Fibroblast of mammary gland (primary cell): ENCODE measurements at regions not wholly inside any gene's neighbourhood (a gene's known extent, or its start where the extent isn't known, plus 50 kb on each side); places are given as distances from the start of the nearest gene placed in this dataset.
A peak's percentile ranks its signal among the peaks of the same experiment; 100 is the strongest.
"Not testable (repeated sequence)": the region's sequence is repeated elsewhere in the genome, so short reads cannot be mapped to it uniquely, and the experiment has no call there.

Experiments used
- DNase-seq: peaks from one replicate; pipeline ENCODE4 v3.0.0-alpha.2; 2010; ENCODE audit warnings: low read depth
- H3K4me3 ChIP-seq: 2 replicates; pipeline ENCODE4 v1.5.1; 2011; ENCODE audit warnings: low read depth, mild to moderate bottlenecking, low read length, moderate library complexity; ENCODE audit not compliant: control insufficient read depth
- CTCF ChIP-seq: conservative IDR thresholded peaks from 2 replicates; pipeline ENCODE4 v1.5.1; 2011; ENCODE audit warnings: low read depth, low read length, inconsistent platforms; ENCODE audit not compliant: control insufficient read depth, insufficient read depth

GRCh38 chr7:13794581-13794980 lies 194.9 kb downstream of the ETV1 start:
- no peak for TF ChIP-seq CTCF
- H3K4me3 ChIP-seq = no peak overlapping the region
- DNase-seq = no peak

DNA sequence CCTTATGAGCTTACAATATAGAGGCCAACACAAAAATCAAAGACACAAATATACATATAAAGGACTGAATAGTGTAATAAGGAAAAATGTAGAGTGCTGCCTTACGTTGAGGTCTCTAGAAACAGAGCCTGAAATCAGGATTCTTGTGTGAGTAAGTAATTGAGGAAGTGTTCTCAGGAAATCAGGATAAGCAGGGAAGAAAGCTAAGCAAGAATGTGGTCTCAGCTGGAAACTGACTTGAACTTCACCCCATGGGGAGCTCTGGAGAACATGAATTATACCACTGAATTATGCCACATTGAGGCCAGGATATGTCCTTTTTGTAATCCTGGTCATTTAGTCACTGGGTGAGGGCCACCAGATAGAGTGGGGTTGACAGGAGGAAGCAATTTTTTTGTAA lies 191.9 kb downstream of the ETV1 start:
- no peak for TF ChIP-seq CTCF
- no peak for DNase-seq
- H3K4me3 ChIP-seq = no peak overlapping the region

GRCh38 chr7:13800694-13801448 lies 188.6 kb downstream of the ETV1 start:
- DNase-seq = peak; percentile 94
- H3K4me3 ChIP-seq = no peak overlapping the region
- no peak for TF ChIP-seq CTCF

- H3K4me3 ChIP-seq = no peak overlapping the region
- DNase-seq = no peak
- TF ChIP-seq CTCF = no peak
Measured at GRCh38 chr7:13801669-13802068, 187.8 kb downstream of the ETV1 start.

DNA sequence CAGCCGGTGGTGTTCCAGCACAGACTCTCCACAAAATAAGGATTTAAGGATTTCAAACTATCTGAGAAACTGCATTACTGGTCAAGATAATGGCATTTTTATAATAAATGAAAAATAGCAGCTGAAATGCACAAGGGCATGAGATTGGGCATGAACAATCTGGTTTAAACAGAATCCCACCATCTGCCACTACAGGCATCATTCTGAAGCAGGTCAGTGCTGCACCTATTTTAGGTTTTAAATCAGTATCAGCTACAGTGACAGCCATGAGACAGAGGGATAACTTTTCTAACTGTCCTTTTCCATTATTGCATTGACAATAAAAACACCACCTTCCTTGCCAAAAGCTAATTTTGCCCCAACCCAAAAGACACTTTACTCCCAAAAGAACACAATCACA lies 186.8 kb downstream of the ETV1 start:
- no peak for DNase-seq
- no peak for TF ChIP-seq CTCF
- H3K4me3 ChIP-seq = no peak overlapping the region

GRCh38 chr7:13803134-13803533 lies 186.3 kb downstream of the ETV1 start:
- no peak overlapping the region for H3K4me3 ChIP-seq
- no peak for DNase-seq
- no peak for TF ChIP-seq CTCF

- not testable (repeated sequence) for H3K4me3 ChIP-seq, DNase-seq
Measured at GRCh38 chr7:13806089-13806867, 183.2 kb downstream of the ETV1 start.

- DNase-seq, H3K4me3 ChIP-seq: not testable (repeated sequence)
Measured at GRCh38 chr7:13817230-13817629, 172.2 kb downstream of the ETV1 start.
